Amygdala (tissue), 56 donors: ENCODE measurements at regions not wholly inside any gene's neighbourhood (a gene's known extent, or its start where the extent isn't known, plus 50 kb on each side); places are given as distances from the start of the nearest gene placed in this dataset.

Experiments
- DNase-seq, 56 donors: peaks; one replicate each; lab custom pipeline; 2025; lab: John Stamatoyannopoulos, UW

- DNase-seq: no peak
Measured at GRCh38 chr21:27164208-27165177, 197.6 kb upstream of the ADAMTS5 start.

DNA sequence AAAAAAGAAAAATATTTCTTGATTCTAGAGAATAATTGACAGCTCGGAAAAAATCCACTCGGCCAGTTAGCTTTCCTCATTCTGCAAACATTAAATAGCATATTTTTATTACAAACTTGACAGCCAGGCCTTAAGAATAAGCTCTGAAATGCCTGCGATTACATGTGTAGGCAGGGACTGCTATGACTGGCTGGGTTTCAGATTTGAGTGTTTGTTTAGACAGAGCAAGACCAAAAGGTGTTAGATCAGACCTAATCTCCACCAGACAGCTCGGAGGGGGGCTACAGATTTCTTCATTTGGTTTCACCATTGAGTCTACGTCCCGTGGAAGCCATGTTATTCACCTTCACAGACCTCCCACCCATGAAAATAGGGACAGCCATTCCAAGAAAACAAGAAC is 192.1 kb upstream of the ADAMTS5 start:
- DNase-seq: no peak

GRCh38 chr21:27157097-27157496 is 190.2 kb upstream of the ADAMTS5 start:
- DNase-seq: no peak

- no peak for DNase-seq
Measured at GRCh38 chr21:27156666-27157065, 189.8 kb upstream of the ADAMTS5 start.

- DNase-seq: no peak
Measured at GRCh38 chr21:27155130-27155500, 188.2 kb upstream of the ADAMTS5 start.

DNA sequence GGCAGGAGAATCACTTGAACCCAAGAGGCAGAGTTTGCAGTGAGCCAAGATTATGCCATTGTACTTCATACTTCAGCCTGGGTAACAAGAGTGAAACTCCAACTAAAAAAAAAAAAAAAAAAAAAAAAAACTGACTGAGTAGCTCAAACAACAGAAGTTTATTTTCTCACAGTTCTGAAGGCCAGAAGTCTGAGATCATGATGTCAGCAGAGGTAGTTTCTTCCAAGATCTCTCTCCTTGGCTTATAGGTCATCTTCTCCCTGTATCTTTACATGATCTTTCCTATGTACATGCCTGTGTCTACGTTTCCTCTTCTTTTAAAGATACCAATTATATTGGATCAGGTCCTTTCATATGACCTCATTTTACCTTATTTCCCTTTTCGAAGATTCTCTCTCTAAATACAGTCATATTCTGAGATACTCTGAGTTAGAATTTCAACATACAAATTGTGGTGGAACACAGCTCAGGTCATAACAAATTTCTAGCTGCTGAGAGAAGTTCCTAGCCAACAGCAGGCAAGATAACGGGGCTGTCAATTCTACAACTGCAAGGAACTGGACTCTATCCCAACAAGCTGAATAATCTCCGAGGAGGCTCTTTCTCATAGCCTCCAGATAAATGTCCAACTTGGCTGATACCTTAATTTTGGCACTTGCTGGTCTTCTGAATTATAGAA is 187.7 kb upstream of the ADAMTS5 start:
- DNase-seq: no peak

DNA sequence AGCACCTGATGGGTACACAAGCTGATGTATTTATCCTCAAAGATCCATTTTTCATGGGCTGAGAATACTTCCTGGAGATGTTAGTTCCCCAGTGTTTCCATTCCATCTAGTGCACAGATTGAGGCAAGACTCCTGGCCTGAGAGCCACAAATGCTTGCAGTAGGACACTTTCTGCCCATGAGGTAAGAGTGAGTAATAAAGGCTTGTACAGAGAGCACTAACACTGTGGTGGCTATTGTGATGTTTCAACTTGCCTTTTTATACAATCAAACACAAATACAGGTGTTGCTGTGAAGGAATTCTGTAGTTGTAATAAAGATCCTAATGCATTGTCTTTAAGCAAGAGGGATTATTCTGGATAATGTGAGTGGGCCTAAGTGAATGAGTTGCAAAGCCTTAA is 186.1 kb upstream of the ADAMTS5 start:
- no peak for DNase-seq

- DNase-seq: no peak
Measured at GRCh38 chr21:27149034-27149433, 182.1 kb upstream of the ADAMTS5 start.

GRCh38 chr21:27146268-27146667 is 179.4 kb upstream of the ADAMTS5 start:
- DNase-seq: no peak

DNA sequence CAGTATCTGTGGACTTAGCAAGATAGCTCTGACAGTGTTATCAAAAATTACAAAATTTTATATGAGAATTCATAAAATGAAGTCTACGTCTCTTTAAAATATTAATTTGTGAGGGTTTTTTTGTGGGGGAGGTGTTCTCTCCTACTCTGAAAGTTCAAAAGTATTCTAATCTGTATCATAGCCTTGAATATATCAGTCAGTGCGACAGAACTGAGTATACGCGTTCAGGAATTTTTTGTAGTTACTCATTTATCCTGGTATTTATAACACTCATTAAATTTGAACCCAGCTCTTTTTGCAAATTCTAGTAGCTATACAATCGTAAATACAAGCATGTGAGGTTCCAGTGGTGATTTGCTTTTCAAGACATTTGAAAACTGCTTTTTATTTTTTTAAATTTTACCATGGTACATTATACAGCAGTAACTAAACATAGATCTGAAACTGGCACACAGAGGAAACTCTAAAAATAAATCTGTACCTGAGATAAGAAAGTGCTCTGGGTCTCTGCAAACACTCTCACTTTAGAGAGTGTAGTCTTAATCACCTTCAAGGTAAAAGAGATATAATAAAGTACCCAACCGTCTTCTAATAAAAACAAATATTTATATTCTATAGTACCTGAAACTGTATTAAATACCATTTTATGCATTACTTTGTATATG is 178.4 kb upstream of the ADAMTS5 start:
- no peak for DNase-seq

DNA sequence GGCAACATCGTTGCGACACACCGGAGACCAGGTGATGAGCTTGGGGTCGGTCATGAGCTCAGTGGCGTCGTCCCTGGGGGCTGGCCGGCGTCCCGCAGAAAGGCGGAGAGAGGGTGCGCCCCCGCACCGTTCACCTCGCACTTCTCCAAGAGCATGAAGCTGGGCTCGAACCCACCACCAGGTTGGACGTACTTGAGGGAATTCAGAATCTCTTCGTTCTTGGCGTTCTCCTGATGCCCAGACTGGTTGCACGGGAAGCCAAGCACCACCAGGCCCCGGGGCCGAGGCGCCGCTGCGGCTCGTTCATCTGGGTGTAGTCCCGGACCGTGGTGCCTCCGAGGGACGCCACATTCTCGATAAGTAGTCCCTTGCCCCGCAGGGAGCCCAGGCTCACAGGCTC is 176.6 kb upstream of the ADAMTS5 start:
- no peak for DNase-seq

- DNase-seq: no peak
Measured at GRCh38 chr21:27139526-27139925, 172.6 kb upstream of the ADAMTS5 start.

GRCh38 chr21:27134516-27134915 is 167.6 kb upstream of the ADAMTS5 start:
- no peak for DNase-seq

- DNase-seq: no peak
Measured at GRCh38 chr21:27132266-27132665, 165.4 kb upstream of the ADAMTS5 start.

GRCh38 chr21:27130154-27130553 is 163.3 kb upstream of the ADAMTS5 start:
- no peak for DNase-seq

GRCh38 chr21:27129694-27130093 is 162.8 kb upstream of the ADAMTS5 start:
- no peak for DNase-seq

DNA sequence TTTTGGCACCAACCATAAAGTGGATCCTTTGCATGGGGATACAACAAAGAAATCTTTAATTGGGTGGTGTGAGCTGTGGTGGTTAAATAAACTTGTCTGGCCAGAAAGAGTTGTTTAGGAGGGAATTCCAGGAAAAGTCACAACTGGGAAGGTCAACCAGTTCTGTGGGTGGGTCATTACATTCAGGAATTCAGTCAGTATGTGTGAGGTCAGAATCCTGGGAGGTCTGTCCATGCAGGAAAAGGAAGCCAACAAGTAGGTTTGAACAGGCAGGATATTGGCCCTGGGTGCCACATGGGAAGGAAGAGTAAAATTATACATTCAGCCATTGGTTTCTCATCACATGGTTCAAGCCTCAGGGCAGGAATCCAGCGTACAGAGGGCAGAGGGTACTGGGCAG is 162.3 kb upstream of the ADAMTS5 start:
- no peak for DNase-seq

DNA sequence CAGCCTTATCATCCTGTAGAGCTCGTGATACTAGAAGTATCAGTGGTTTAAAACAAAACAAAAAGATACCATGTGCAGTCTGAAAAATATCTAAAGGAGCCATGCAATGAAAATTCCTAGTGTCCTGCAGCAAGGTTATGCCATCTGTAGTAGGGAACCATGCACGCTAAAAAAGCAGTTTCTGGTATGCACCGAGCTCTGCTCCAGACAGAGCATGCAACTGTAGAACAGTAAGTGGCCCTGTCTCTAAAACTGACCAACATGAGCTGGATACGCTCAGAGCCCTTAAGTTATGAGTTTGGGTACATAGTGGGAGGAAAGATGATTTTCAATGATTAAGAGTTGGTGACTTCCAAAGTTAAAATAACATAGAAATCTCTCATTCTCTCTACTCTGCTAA is 159.3 kb upstream of the ADAMTS5 start:
- DNase-seq: no peak

GRCh38 chr21:27122686-27123085 is 155.8 kb upstream of the ADAMTS5 start:
- DNase-seq: no peak

DNA sequence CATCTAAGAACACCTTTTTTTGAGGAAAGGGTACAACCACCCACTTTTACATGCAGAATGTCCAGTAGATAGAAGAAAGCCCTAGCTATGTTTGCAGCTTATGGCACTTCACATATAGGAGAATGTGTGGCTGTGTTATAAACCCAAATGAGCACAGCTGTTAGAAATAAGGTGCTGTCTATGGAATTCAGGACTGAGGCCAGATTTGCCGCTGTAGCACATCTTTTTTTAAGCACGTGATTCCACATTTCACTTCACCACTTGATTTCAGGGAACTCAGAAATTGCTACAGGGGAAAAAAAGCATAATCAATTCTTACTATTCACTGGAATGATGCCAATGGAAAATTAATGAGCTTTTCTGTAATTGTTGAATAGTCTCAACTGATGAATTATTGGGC is 147.2 kb upstream of the ADAMTS5 start:
- DNase-seq: no peak

GRCh38 chr21:27112186-27112585 is 145.3 kb upstream of the ADAMTS5 start:
- no peak for DNase-seq
